Myocyte (in vitro differentiated cells): ENCODE measurements at regions not wholly inside any gene's neighbourhood (a gene's known extent, or its start where the extent isn't known, plus 50 kb on each side); places are given as distances from the start of the nearest gene placed in this dataset.

Experiments used
- DNase-seq: peaks from one replicate; pipeline ENCODE4 v3.0.0-alpha.2; 2012; ENCODE audit warnings: low read depth

DNA sequence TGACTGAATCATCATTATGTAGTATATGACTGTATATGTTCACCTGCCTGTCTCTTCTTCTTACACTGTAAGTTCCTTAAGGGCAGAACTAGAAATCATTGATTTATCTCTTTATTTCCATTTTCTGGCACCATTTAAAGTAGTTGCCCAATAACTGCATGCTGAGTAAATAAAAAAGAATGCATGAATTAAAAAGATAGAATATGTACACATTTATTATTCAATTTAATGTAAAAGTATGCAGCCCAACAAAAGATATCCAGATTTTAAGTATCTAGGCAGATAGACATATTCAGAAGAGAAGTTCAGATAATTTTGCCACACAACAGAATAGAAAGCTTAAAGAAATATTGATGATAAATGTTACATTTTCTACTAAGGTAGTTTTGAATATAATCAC, 1244.6 kb upstream of the ADGRL4 start:
- no peak for DNase-seq

DNA sequence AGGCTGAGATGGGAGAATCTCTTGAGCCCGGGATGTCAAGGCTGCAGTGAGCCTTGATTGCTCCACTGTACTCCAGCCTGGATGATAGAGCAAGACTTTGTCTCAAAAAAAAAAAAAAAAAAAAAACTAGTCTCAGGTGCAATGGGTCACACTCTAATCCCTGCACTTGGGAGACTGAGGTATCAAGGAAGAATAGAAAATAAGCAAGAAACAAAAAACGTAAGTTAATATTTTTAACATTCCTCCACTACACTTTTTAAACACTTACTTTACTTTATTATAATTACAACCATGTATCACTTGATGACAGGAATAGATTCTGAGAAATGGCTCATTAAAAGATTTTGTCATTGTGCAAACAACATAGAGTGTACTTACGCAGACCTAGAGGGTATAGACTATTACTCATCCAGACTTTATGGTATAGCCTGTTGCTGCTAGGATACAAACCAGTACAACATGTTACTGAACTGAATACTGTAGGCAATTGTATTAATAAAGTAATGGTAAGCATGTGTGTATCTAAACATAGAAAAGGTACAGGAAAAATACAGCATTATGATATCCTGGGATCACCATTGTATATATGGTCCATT, 1244.1 kb upstream of the ADGRL4 start:
- no peak for DNase-seq

DNA sequence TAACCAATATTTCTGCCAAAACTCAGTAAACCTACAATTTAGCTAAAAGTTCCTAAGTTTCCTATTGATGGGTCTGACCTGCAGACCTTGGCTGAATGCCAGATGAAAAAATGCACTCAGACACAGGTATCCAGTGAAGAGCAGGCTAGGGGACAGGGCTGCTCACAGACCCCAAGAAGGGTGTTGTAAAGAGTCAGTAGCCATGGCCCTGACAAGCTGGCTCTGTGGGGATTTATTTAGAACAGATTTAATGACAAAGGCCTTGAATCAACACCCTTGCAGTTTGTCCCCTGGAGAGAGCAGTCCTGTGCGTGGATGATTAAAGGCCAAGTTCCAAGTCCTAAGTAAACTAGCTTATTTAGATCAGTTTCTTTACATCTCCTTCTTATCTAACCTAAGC, 1243.2 kb upstream of the ADGRL4 start:
- no peak for DNase-seq

DNA sequence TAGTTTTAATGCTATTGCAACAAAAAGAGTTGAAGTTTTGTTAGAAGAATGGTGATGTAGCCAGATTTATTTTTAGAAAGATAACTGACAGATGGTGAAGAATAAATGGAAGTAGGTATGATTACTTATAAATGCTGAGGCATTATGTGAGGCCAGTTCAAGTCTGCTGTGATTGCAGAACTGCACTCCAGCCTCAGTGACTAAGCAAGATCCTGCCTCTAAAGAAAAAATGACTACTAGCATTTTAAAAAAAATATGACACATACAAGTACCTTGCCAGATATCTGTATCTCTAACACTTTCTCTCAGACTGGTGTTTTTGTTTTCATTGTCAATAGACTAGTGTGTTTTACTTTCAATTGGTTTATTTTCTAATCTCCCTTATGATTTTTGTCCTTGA, 1242.4 kb upstream of the ADGRL4 start:
- DNase-seq: peak; percentile 27

DNA sequence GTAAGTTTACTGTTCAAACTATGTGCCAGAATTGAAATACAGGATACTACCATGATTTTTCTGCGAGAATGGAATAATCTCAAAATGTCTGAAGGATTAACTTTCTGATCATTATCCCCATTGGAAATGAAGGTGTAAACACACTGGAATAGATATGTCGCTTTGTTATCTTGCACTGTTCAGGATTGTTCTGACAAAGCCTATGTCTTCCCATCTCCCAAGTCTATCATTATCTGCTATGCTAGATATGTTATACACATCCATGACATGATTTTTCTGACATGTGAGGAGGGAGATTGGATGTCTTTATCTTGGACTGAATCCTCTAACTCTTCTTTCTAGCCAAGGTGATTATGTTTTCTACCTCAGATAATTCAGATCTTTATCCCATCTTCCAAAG, 1239.3 kb upstream of the ADGRL4 start:
- DNase-seq: no peak

DNA sequence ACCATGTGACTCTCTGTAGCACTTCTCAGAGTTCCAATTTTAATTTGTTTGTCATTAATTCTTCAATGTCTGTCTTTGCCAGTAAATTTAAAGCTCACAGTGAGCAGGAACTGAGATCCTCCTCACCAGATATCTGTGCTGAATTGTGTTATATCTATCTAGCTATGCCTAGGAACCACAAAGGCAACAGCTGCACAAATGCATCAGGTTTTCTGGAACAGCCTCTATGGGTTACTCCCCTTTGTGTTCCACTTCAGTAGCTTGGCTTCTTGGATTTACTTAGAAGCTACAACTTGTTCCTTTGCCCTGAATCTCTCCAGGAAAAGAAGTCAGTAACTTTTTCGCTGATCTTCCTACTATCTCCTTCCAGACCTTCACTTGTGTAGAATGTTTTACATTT, 1237.8 kb upstream of the ADGRL4 start:
- peak; percentile 87 for DNase-seq

DNA sequence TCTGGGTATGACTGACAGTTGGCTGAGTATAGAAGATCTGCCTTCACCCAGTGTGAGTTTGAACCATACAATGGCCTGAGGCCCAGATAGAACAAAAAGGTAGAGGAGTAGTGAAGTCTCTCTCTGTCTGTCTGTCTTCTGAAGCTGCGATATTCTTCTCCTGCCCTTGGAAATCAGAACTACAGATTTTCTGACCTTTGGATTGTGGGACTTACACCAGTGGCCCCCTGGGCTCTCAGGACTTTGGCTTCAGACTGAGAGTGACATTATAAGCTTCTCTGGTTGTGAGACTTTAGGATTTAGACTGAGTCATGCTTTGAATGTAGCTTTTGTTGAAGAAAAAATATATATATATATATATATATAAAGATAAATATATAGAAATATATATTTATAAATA, 1235.0 kb upstream of the ADGRL4 start:
- DNase-seq: no peak

DNA sequence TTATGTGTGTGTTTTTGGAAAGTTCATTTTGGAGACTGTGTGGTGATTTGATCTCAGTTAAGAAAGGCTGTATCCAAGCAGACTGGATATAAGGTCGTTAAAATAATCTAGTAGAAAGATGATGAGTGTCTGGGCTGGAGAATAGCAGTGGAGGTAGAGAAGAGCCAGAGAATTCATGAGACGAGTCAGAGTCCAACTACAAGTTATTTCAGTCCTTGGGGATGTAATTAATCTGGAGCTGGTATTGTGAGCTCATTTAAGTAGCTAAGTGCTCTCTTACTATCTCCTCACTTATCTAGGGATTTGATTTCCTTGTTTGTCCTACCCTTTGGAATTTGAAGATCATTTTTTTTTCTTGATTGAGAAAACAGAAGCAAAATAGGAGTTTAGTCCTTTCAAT, 1219.0 kb upstream of the ADGRL4 start:
- peak; percentile 27 for DNase-seq

DNA sequence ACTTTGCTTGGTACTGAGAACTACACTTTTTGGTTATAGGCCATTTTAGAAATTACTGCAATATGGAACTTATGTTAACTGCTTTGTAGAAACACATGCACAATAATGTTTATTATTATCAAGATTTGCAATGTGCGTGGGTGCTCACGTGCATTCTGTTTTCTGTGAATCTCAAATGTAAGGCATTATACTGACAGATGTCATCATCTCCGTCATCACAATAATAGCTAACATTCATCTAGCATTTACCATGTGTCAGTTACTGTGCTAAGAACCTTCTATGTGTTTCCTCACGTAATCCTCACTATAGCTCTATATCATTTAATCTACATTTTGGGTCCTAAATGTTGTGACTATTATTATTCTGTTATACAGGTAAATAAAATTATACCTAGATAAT, 1214.8 kb upstream of the ADGRL4 start:
- DNase-seq: no peak

DNA sequence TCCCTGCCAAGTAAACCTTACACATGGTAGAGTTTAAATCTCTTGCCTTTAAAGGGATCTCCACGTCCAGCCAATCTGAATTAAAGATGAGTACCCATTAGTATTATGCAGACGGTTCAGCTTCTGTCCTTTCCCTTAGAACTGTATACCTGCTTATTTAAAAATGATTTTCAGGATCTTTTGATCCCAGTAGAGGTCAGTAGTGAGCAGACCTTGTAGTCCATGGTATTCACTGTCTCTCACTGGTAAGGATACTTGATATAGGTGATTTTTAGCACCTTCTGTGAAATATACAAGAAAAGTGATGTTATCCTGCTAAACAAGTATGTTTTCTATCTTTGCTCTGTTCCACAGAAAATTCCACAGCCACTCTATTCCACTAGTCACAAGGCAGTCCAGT, 1211.6 kb upstream of the ADGRL4 start:
- peak; percentile 73 for DNase-seq

DNA sequence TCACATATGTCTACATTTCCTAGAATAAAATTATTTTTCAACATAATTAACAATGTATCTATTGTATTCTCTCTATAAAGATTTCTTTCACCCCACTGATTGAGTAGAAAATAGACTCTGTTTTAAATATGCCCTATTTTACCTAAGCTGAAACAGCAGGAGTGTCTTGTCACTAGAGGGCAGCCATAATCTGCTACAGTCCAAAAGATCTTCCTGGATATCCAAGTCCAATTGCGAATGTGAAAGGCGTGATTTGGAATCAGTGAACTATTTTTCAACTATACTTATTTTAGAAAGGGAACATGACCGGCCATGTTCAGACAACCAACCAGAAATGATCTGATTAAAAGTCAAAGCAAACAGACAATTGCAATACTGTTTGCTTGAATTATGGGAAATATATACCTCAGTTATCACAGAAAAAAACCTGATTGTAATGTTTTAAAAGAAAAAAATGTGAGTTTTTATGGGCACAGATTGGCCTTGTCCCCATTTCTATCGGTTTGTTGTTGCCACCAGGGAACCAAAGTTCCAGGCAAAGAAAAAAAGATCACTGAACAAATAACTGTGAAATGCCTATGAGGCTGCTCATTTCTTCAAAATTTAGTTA, 1211.0 kb upstream of the ADGRL4 start:
- peak; percentile 83 for DNase-seq

DNA sequence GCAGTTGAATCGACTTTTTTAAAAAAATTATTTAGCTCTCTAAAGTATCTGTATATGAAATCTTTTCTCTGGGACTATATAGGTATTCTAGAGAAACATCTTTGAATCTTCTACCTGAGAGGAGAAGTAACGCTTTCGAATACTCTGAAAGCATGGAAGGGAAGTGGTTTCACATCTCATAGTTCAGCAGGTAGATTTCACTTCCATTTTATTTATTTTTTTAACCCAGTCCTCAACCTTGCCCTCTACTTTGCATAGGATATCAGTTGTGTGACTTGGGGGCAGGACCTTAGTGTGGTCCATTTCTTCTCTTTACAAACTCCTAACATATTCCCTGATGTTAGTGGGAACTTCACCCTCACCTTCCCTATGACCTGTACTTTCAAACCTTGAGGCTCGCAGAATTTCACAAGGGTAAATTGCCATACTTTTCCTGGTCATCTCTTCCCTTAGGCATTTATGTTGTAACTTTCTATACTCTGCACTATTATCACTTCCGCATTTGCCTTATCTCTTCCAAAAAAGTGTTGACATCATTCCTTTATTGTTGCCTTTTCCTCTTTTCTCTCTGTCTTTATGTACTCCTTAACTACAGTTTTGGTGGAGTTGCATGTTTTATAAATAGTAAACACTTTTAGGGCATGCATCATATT, 1208.5 kb upstream of the ADGRL4 start:
- DNase-seq: no peak

DNA sequence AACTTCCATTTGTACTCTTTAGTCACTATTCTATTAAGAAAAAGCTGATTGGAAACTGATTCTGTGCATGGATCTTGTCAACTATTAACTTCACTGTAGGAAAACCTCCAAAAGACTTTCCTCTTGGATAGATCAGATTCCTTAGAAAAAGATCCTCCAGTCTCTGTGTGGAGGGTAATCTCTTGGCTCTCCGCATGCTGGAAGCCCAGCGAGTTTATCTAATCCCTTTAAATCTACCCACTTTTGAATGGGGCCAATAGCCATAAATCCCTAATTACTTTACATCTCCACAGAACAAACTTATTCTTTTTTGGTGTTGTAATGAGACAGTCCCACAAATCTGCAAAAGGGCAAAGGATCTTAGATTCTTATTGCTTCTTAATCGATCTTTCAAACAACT, 1206.4 kb upstream of the ADGRL4 start:
- no peak for DNase-seq

DNA sequence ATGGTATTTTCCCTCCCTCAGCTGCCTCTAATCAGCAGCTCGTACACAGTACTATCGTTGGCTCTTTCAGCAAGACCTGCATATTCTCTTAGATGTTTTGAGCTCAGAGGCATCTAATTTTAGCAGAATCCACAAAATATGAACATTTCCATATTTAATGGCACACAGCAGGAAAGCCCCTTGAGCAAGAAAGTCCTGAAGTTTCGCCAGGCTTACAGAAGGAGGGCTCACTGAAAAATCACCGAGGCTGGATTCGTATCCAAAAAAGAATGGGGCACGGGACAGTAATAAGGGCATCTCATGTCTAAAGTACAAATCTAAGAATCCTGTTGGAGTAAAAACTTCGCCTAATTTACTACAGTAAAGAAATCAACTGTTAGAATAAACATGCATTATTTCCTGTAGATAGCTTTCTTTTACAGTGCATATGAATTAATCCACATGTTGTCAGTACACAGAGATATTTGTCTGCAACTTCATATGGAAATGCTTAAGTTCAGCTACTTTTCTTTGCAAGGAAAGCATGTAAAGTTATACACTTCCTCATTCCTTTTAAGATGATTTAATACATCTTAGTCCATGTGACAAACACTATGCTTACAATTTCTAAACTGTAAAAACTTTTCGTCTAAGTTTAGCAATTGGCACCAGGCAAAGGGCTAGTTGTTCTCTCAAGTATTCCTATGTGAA, 1205.3 kb upstream of the ADGRL4 start:
- no peak for DNase-seq

DNA sequence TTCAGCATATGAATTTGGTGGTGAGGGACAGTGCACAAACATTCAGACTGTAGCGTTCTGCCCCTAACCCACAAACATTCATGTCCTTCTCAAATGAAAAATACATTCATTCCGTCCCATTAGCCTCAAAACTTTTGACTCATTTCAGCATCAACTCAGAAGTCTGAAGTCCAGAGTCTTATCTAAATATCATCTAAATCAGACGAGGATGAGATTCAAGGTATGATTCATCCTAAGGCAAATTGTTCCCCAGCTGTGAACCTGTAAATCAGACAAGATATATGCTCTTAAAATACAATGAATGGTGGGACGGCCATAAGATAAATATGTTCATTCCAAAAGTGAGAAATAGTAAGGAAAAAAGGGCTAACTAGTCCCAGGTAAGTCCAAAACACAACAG, 1195.6 kb upstream of the ADGRL4 start:
- no peak for DNase-seq

DNA sequence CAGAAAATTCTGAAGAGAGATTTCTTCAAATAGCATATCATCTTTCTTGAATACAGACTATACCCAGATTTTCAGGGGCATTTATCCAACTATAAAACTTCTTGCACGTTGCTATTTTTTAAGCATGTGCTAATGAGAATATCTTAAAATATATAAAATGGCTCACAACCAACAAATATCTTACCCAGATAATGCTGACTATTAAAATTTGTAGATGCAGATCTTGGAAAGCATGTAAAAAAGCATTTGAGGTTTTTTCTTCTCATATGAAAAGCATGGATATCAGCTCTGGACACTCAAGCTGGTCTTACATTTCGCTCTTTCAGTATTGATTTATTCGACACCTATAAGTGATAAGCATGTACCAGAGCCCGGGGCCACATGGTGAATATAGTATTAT, 1187.7 kb upstream of the ADGRL4 start:
- no peak for DNase-seq

DNA sequence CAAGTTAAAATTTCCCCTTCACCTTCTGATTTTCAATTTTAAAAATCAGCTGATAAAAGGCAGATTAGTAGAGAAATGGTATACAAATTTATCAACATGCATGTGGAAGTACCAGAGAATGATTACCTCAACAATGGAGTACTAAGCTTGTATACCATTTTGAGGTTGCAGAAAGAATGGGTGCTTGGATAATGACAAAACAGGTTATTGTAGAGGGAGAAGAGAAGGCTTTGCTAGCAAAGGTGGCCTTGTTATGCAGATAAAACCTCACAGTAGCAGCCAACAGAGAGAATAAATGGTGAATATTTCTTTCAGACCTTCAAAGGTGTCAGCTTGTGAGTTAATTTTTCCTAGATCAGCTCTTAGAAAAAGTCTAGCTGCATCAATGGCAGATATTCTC, 1174.9 kb upstream of the ADGRL4 start:
- DNase-seq: no peak

DNA sequence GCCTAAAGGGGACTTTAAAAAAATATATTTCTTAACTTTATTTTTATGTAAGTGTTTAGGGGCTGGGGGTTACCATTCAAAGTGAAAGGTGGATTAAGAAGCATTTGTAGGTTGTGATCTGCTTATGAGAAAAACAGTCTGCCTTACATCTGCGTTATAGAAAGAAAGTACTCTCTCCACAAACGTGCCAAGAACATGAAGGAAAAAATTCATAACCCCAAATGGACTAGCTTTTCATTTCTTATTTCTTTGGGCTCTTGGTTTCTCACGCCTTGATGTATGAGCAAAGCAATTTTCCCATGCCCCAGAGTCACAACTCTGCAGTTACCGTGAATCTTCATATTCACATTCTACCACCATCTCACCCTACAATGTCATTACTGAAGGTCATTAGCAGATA, 1165.1 kb upstream of the ADGRL4 start:
- DNase-seq: no peak

DNA sequence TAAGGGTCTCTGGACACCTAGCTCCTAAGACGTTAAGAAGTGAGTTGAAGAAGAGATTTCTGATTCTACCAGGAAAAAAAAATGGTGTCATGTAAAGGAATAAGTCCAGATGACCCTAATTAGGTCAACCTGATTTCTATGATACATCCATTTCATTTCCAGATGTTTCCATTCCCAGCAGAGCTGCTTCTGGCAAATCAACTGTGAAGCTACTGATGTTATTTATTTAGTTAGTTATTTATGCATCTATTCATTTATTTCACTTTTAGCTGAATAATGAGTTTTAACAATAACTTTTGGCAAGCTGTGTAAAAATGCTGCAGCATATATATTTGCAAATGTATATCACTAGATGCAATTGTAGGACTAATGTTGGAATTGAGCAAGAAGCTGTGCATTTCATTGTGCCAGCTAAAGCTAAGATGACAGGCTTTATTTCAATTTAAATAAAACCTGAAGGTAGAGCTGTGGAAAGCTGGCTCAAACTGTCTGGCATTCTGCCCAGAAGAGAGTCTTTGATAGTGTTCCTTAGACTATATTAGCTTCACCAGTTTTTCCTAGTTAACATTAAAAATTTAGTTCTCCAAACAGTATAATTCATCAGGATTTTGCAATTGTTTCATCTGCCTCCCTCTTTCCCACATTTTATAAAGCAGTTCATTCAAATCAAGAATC, 1164.4 kb upstream of the ADGRL4 start:
- peak; percentile 20 for DNase-seq

DNA sequence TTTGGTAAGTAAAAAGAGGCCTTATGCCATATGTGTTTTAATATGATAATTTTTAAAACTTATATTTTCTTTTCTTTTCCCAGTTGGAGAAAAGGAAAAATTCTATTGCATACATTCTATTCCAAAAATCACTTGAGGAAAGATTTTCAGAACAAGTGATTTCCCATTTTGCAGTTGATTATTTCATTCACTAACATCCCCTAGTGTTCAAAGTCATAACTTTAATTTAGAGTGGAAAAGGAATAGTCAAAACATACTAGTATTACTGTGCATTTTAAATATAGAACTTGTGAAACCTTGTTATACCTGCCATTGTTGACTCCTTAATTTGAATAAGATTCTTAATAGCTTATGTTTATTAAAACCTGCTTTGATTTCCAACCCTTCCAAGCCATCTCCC, 1157.6 kb upstream of the ADGRL4 start:
- no peak for DNase-seq

DNA sequence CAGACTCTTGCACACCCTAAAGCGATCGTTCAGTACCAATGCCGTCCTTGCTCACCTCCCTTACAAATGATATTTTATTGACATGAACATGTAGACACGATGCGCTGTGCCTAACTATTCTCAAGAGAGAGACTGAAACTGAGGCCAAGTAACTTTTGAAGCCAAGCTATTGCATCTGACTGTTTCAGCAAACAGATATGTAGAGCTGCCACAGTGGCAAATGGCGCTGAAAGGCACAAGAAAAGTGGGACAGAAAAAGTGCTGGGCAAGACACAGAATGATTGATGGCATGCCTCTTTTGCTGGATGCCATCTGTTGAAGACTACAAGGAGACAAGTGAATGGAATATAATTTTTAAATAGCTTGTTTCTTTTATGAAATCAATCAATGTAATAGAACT, 1157.2 kb upstream of the ADGRL4 start:
- DNase-seq: no peak

DNA sequence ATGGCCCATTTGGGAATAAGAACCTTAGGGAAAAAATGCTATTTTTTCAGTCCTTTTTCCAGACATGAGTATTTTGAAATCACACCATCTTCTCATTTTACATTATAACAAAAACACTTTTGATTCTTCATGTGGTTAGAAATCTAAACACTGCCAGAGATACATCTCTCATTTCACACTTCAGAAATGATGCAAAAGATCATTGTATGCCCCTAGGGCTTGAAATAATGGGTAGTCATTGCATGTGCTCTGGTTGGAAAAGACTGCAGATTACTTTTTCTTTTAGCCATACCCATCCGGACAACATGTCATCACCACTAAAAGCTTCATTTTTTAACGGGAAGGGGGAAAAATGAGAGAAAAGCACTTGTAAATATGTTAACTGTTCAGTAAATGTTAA, 1152.2 kb upstream of the ADGRL4 start:
- DNase-seq: no peak
